ENCODE measurements at regions not wholly inside any gene's neighbourhood (a gene's known extent, or its start where the extent isn't known, plus 50 kb on each side); places are given as distances from the start of the nearest gene placed in this dataset.

GRCh38 chr5:82851471-82851870 lies 225.7 kb downstream of the TMEM167A start:
- no peak overlapping the region for H3K4me3 ChIP-seq (ENCODE audit: low read depth in 2 of 2, low read length in 2 of 2)
- no peak overlapping the region for H3K27ac ChIP-seq (ENCODE audit: low read length)
- no TSS peak for BruUV-seq (replicated peaks)
- CTCF ChIA-PET = no interaction called here
- intact Hi-C loops (cut with micrococcal nuclease; ENCODE audit: unreplicated experiment) (no loop called here), in situ Hi-C loops (cut with HindIII; ENCODE audit: low pct_unique_long_range_greater_than_20kb, low sequenced_read_pairs) (no loop called here)
- TF ChIP-seq CTCF (IDR thresholded peaks at IDR 0.05) = no peak
- no peak for TF ChIP-seq POLR2AphosphoS5 (IDR thresholded peaks at IDR 0.05; ENCODE audit: low read depth, low read length)
- no peak for TF ChIP-seq TCF7L2 (IDR thresholded peaks at IDR 0.05; ENCODE audit: low read depth, low read length)
- no peak for TF ChIP-seq SIN3A (IDR thresholded peaks at IDR 0.05; ENCODE audit: borderline replicate concordance, insufficient read depth, low read depth, low read length)
- TF ChIP-seq, protein P1, sequence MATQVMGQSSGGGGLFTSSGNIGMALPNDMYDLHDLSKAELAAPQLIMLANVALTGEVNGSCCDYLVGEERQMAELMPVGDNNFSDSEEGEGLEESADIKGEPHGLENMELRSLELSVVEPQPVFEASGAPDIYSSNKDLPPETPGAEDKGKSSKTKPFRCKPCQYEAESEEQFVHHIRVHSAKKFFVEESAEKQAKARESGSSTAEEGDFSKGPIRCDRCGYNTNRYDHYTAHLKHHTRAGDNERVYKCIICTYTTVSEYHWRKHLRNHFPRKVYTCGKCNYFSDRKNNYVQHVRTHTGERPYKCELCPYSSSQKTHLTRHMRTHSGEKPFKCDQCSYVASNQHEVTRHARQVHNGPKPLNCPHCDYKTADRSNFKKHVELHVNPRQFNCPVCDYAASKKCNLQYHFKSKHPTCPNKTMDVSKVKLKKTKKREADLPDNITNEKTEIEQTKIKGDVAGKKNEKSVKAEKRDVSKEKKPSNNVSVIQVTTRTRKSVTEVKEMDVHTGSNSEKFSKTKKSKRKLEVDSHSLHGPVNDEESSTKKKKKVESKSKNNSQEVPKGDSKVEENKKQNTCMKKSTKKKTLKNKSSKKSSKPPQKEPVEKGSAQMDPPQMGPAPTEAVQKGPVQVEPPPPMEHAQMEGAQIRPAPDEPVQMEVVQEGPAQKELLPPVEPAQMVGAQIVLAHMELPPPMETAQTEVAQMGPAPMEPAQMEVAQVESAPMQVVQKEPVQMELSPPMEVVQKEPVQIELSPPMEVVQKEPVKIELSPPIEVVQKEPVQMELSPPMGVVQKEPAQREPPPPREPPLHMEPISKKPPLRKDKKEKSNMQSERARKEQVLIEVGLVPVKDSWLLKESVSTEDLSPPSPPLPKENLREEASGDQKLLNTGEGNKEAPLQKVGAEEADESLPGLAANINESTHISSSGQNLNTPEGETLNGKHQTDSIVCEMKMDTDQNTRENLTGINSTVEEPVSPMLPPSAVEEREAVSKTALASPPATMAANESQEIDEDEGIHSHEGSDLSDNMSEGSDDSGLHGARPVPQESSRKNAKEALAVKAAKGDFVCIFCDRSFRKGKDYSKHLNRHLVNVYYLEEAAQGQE (IDR thresholded peaks at IDR 0.05; ENCODE audit: insufficient read depth in 1 of 2, low read depth in 2 of 2, low read length in 1 of 2) = no peak
- DNase-seq (ENCODE audit: low read depth, low spot score) = no peak
- H3K4me1 ChIP-seq (ENCODE audit: control insufficient read depth, insufficient read depth, low read length) = no peaks in the 10 kb centered on the region
- POLR2A ChIA-PET = no interaction called here
- H3K27me3 ChIP-seq (ENCODE audit: control insufficient read depth, insufficient read depth, low read length) = no peaks in the 10 kb centered on the region
- no peaks in the 10 kb centered on the region for H3K9me3 ChIP-seq (ENCODE audit: control insufficient read depth, insufficient read depth, low read depth, low read length)
- H3K36me3 ChIP-seq (ENCODE audit: control insufficient read depth, insufficient read depth, low read length) = no peaks in the 10 kb centered on the region
- no peak for ATAC-seq

- ATAC-seq (no peak), DNase-seq (ENCODE audit: low read depth, low spot score) (no peak)
- no TSS peak for BruUV-seq (replicated peaks)
- Histone ChIP-seq H3K27ac (ENCODE audit: low read length) (no peak overlapping the region), H3K9me3 (ENCODE audit: control insufficient read depth, insufficient read depth, low read depth, low read length) (no peaks in the 10 kb centered on the region), H3K4me3 (ENCODE audit: low read depth in 2 of 2, low read length in 2 of 2) (no peak overlapping the region), H3K36me3 (ENCODE audit: control insufficient read depth, insufficient read depth, low read length) (no peaks in the 10 kb centered on the region), H3K27me3 (ENCODE audit: control insufficient read depth, insufficient read depth, low read length) (no peaks in the 10 kb centered on the region), H3K4me1 (ENCODE audit: control insufficient read depth, insufficient read depth, low read length) (no peaks in the 10 kb centered on the region)
- intact Hi-C loops (cut with micrococcal nuclease; ENCODE audit: unreplicated experiment) = no loop called here
- ChIA-PET POLR2A (no interaction called here), CTCF (no interaction called here)
- TF ChIP-seq SIN3A (IDR thresholded peaks at IDR 0.05; ENCODE audit: borderline replicate concordance, insufficient read depth, low read depth, low read length) = no peak
- TF ChIP-seq POLR2AphosphoS5 (IDR thresholded peaks at IDR 0.05; ENCODE audit: low read depth, low read length) = no peak
- no peak for TF ChIP-seq CTCF (IDR thresholded peaks at IDR 0.05)
- TF ChIP-seq, protein P1 (IDR thresholded peaks at IDR 0.05; ENCODE audit: insufficient read depth in 1 of 2, low read depth in 2 of 2, low read length in 1 of 2) = no peak
- TF ChIP-seq TCF7L2 (IDR thresholded peaks at IDR 0.05; ENCODE audit: low read depth, low read length) = no peak
- in situ Hi-C loops (cut with HindIII; ENCODE audit: low pct_unique_long_range_greater_than_20kb, low sequenced_read_pairs) = no loop called here
These were observed 226.8 kb downstream of the TMEM167A start for GRCh38 chr5:82850393-82850792.
